IMR-90 (cell line): ENCODE measurements at regions not wholly inside any gene's neighbourhood (a gene's known extent, or its start where the extent isn't known, plus 50 kb on each side); places are given as distances from the start of the nearest gene placed in this dataset.

Experiments used
- BHLHE40 ChIP-seq: fragments of 150-350 bp; IDR thresholded peaks from 2 replicates; pipeline ENCODE4 v1.6.1; 2016; ENCODE audit warnings: mild to moderate bottlenecking, low read depth, low read length
- CEBPB ChIP-seq: IDR thresholded peaks from 2 replicates; pipeline ENCODE4 v1.6.1; 2012; ENCODE audit warnings: low read depth, low read length, improper control_type of control experiment
- ELK1 ChIP-seq: fragments of 150-350 bp; IDR thresholded peaks from 2 replicates; pipeline ENCODE4 v1.6.1; 2016; ENCODE audit warnings: low read depth, mild to moderate bottlenecking, low read length, moderate library complexity, borderline replicate concordance
- FOS ChIP-seq: fragments of 150-350 bp; IDR thresholded peaks from 2 replicates; pipeline ENCODE4 v1.6.1; 2016; ENCODE audit warnings: low read depth, low read length
- MAFK ChIP-seq: IDR thresholded peaks from 2 replicates; pipeline ENCODE4 v1.6.1; 2012; ENCODE audit warnings: low read depth, low read length, improper control_type of control experiment
- MXI1 ChIP-seq: IDR thresholded peaks from 2 replicates; pipeline ENCODE4 v1.6.1; 2012; ENCODE audit warnings: low read depth, mild to moderate bottlenecking, low read length, moderate library complexity, borderline replicate concordance
- NFE2L2 ChIP-seq: fragments of 150-350 bp; IDR thresholded peaks from 2 replicates; pipeline ENCODE4 v1.6.1; 2016; ENCODE audit warnings: low read depth, mild to moderate bottlenecking, low read length
- POLR2A ChIP-seq: IDR thresholded peaks from 2 replicates; pipeline ENCODE4 v1.6.1; 2012; ENCODE audit warnings: mild to moderate bottlenecking, low read depth, low read length
- RAD21 ChIP-seq: IDR thresholded peaks from 2 replicates; pipeline ENCODE4 v1.6.1; 2012; ENCODE audit warnings: low read length, improper control_type of control experiment
- RCOR1 ChIP-seq: IDR thresholded peaks from 2 replicates; pipeline ENCODE4 v1.6.1; 2012; ENCODE audit warnings: mild to moderate bottlenecking, low read length, improper control_type of control experiment; ENCODE audit not compliant: insufficient replicate concordance
- RFX5 ChIP-seq: IDR thresholded peaks from 2 replicates; pipeline ENCODE4 v1.8.0; 2012; ENCODE audit warnings: low read depth, mild to moderate bottlenecking, low read length, moderate library complexity
- SMC3 ChIP-seq: fragments of 150-350 bp; IDR thresholded peaks from 2 replicates; pipeline ENCODE4 v1.6.1; 2016; ENCODE audit warnings: low read depth, mild to moderate bottlenecking, antibody characterized with exemption, low read length, moderate library complexity
- USF2 ChIP-seq: fragments of 150-350 bp; IDR thresholded peaks from 2 replicates; pipeline ENCODE4 v1.6.1; 2017; ENCODE audit warnings: mild to moderate bottlenecking, antibody characterized with exemption, low read length, low read depth
- TF ChIP-seq, protein P1 (sequence below): conservative IDR thresholded peaks from 2 replicates; pipeline ENCODE4 v1.5.1; 2012; ENCODE audit warnings: mild to moderate bottlenecking, low read depth, low read length, improper control_type of control experiment

GRCh38 chr3:177481329-177481728 is 284.0 kb upstream of the TBL1XR1 start:
- TF ChIP-seq, protein P1, sequence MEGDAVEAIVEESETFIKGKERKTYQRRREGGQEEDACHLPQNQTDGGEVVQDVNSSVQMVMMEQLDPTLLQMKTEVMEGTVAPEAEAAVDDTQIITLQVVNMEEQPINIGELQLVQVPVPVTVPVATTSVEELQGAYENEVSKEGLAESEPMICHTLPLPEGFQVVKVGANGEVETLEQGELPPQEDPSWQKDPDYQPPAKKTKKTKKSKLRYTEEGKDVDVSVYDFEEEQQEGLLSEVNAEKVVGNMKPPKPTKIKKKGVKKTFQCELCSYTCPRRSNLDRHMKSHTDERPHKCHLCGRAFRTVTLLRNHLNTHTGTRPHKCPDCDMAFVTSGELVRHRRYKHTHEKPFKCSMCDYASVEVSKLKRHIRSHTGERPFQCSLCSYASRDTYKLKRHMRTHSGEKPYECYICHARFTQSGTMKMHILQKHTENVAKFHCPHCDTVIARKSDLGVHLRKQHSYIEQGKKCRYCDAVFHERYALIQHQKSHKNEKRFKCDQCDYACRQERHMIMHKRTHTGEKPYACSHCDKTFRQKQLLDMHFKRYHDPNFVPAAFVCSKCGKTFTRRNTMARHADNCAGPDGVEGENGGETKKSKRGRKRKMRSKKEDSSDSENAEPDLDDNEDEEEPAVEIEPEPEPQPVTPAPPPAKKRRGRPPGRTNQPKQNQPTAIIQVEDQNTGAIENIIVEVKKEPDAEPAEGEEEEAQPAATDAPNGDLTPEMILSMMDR: no peak
- TF ChIP-seq MAFK (peak; percentile 55), SMC3 (no peak), RFX5 (no peak), RAD21 (no peak), BHLHE40 (no peak), POLR2A (no peak), FOS (no peak), RCOR1 (no peak), MXI1 (no peak), USF2 (no peak), ELK1 (no peak), CEBPB (no peak), NFE2L2 (no peak)
